ENCODE measurements at regions not wholly inside any gene's neighbourhood (a gene's known extent, or its start where the extent isn't known, plus 50 kb on each side); places are given as distances from the start of the nearest gene placed in this dataset.

DNA sequence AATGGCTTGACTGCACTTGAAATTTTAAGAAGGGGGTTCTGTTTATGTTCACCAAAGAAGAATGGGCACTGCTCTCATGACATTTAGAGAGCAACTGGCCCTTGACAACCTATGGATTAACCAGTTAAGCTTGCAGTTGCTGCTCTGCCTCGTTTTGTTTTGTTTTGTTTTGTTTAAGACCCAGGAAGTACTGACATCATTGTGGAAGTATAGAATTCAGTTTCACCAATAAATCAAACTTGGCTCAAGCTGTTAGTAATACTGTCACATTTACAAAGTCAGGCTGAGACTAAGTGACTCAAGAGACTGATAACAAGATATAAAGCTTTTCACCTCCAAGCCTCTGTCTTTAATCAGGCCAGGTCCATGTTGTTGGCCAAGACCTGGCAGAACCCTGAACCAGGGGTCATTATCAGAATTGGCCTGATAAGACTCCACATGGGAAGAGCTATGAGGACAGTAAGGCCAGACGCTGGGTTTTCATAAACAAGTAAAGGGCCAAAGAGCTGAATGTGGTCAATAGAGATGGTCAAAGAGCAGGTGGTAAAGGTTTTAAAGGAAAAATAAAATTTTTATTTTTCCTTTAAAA lies 99.4 kb upstream of the VGLL2 start:
- no peak overlapping the region for H3K4me3 Mint-ChIP-seq
- no peaks in the 10 kb centered on the region for H3K4me1 ChIP-seq (ENCODE audit: insufficient read depth, low read length)
- no peak overlapping the region; a peak in 1 of 7 replicates for H3K27ac Mint-ChIP-seq
- no peak overlapping the region for H4K5ac ChIP-seq (ENCODE audit: insufficient read length, low read depth, low read length)
- no peaks in the 10 kb centered on the region for H3K9me3 ChIP-seq (ENCODE audit: control insufficient read depth, low read depth, low read length)
- no peak overlapping the region for H3K4me2 ChIP-seq (ENCODE audit: insufficient read depth, insufficient read length, low read length)
- DNase-seq: no peak
- no peak overlapping the region for H3K14ac ChIP-seq (ENCODE audit: insufficient read depth, low read length)
- no peaks in the 10 kb centered on the region for H4K20me1 ChIP-seq (ENCODE audit: control insufficient read depth, insufficient read depth, insufficient read length)
- H3K36me3 Mint-ChIP-seq (ENCODE audit: insufficient read depth in 1 of 3, low read depth in 3 of 3): no peaks in the 10 kb centered on the region
- no peak overlapping the region for H3K27ac ChIP-seq (ENCODE audit: insufficient read length, low read depth, low read length)
- H2BK12ac ChIP-seq (ENCODE audit: insufficient read length, low read depth, low read length): no peak overlapping the region
- H4K8ac ChIP-seq (replicated peaks; ENCODE audit: insufficient read length, low read depth, low read length): no peak overlapping the region
- H3K9ac ChIP-seq (ENCODE audit: extremely low read depth, insufficient read length, low read length): no peak overlapping the region
- H3T11ph ChIP-seq (ENCODE audit: low read length): no peak overlapping the region
- H3K56ac ChIP-seq (ENCODE audit: insufficient read length, low read depth, low read length): no peak overlapping the region
- no peaks in the 10 kb centered on the region for H3K79me1 ChIP-seq (ENCODE audit: insufficient read depth, low read depth, low read length, poor library complexity, severe bottlenecking)
- H3K18ac ChIP-seq (ENCODE audit: insufficient read length, low read depth, low read length): no peak overlapping the region
- no peaks in the 10 kb centered on the region for H3K79me2 ChIP-seq (ENCODE audit: insufficient read depth, low read length)
- TF ChIP-seq, protein P1, sequence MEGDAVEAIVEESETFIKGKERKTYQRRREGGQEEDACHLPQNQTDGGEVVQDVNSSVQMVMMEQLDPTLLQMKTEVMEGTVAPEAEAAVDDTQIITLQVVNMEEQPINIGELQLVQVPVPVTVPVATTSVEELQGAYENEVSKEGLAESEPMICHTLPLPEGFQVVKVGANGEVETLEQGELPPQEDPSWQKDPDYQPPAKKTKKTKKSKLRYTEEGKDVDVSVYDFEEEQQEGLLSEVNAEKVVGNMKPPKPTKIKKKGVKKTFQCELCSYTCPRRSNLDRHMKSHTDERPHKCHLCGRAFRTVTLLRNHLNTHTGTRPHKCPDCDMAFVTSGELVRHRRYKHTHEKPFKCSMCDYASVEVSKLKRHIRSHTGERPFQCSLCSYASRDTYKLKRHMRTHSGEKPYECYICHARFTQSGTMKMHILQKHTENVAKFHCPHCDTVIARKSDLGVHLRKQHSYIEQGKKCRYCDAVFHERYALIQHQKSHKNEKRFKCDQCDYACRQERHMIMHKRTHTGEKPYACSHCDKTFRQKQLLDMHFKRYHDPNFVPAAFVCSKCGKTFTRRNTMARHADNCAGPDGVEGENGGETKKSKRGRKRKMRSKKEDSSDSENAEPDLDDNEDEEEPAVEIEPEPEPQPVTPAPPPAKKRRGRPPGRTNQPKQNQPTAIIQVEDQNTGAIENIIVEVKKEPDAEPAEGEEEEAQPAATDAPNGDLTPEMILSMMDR (conservative IDR thresholded peaks at IDR 0.05): no peak
- no peak overlapping the region for H2BK20ac ChIP-seq (ENCODE audit: low read depth, low read length, poor library complexity, severe bottlenecking)
- no peaks in the 10 kb centered on the region for H3K27me3 Mint-ChIP-seq (ENCODE audit: low read depth)
- H3K23ac ChIP-seq (ENCODE audit: insufficient read length, low read depth, low read length): no peak overlapping the region
- no peak overlapping the region for H2AFZ ChIP-seq (ENCODE audit: low read length)
- no peak overlapping the region for H2BK5ac ChIP-seq (ENCODE audit: insufficient read length, low read length)
- no peak overlapping the region for H4K91ac ChIP-seq (ENCODE audit: insufficient read length, low read depth, low read length)
- H3K23me2 ChIP-seq (ENCODE audit: insufficient read length, low read depth, low read length, poor library complexity, severe bottlenecking): no peaks in the 10 kb centered on the region
- H2AK5ac ChIP-seq (ENCODE audit: insufficient read length, low read length): no peak overlapping the region
- no peaks in the 10 kb centered on the region for H3K9me3 Mint-ChIP-seq
- no peak overlapping the region for H2BK120ac ChIP-seq (ENCODE audit: low read depth, low read length, poor library complexity, severe bottlenecking)
- H3K4me1 Mint-ChIP-seq: peaks cover 4 to 5% of the 10 kb centered on the region in 2 experiments
- no peaks in the 10 kb centered on the region for H3K27me3 ChIP-seq (ENCODE audit: insufficient read depth, low read length)
- no CpG with 5 or more reads among the region's 2 CpGs for WGBS (ENCODE audit: extremely low coverage, insufficient read length, low lambda C conversion rate)
- no peak overlapping the region for H2BK15ac ChIP-seq (ENCODE audit: low read depth, low read length)
- H3K4ac ChIP-seq (ENCODE audit: low read depth, low read length): no peak overlapping the region
